22Rv1 (cell line): ENCODE measurements at regions not wholly inside any gene's neighbourhood (a gene's known extent, or its start where the extent isn't known, plus 50 kb on each side); places are given as distances from the start of the nearest gene placed in this dataset.

ENCODE experiments used
- H3K27ac ChIP-seq: fragments of 450-650 bp; 2 replicates; pipeline ENCODE4 v1.5.1; 2017
- CTCF ChIP-seq: fragments of 450-650 bp; IDR thresholded peaks from 2 replicates; pipeline ENCODE4 v1.5.1; 2017; ENCODE audit warnings: mild to moderate bottlenecking
- ZFX ChIP-seq: fragments of 450-650 bp; IDR thresholded peaks from 2 replicates; pipeline ENCODE4 v1.6.1; 2017; ENCODE audit warnings: antibody characterized with exemption, borderline replicate concordance

GRCh38 chr11:103690356-103690755 is 346.1 kb upstream of the DDI1 start:
- H3K27ac ChIP-seq = no peak overlapping the region
- TF ChIP-seq CTCF (no peak), ZFX (no peak)

GRCh38 chr11:103696123-103696522 is 340.3 kb upstream of the DDI1 start:
- no peak overlapping the region for H3K27ac ChIP-seq
- no peak for TF ChIP-seq CTCF
- TF ChIP-seq ZFX = no peak

GRCh38 chr11:103699216-103699615 is 337.2 kb upstream of the DDI1 start:
- no peak overlapping the region for H3K27ac ChIP-seq
- TF ChIP-seq CTCF (no peak), ZFX (no peak)

GRCh38 chr11:103699656-103700055 is 336.8 kb upstream of the DDI1 start:
- no peak overlapping the region for H3K27ac ChIP-seq
- TF ChIP-seq CTCF = no peak
- no peak for TF ChIP-seq ZFX

GRCh38 chr11:103700622-103701021 is 335.8 kb upstream of the DDI1 start:
- no peak overlapping the region for H3K27ac ChIP-seq
- TF ChIP-seq ZFX = no peak
- no peak for TF ChIP-seq CTCF

GRCh38 chr11:103703437-103703836 is 333.0 kb upstream of the DDI1 start:
- TF ChIP-seq CTCF = no peak
- TF ChIP-seq ZFX = no peak
- H3K27ac ChIP-seq = no peak overlapping the region

- no peak overlapping the region for H3K27ac ChIP-seq
- TF ChIP-seq ZFX = no peak
These were observed 332.5 kb upstream of the DDI1 start for GRCh38 chr11:103703954-103704353.

- no peak for TF ChIP-seq ZFX
- TF ChIP-seq CTCF = no peak
- H3K27ac ChIP-seq = no peak overlapping the region
These were observed 330.8 kb upstream of the DDI1 start for GRCh38 chr11:103705642-103706041.
